Osteocyte (in vitro differentiated cells): ENCODE measurements at regions not wholly inside any gene's neighbourhood (a gene's known extent, or its start where the extent isn't known, plus 50 kb on each side); places are given as distances from the start of the nearest gene placed in this dataset.

ENCODE experiments used
- DNase-seq: peaks from one replicate; pipeline ENCODE4 v3.0.0; 2021; ENCODE audit warnings: mixed read lengths; ENCODE audit not compliant: unreplicated experiment; ENCODE audit errors: extremely low spot score
- H3K27ac Mint-ChIP-seq: one replicate; pipeline ENCODE4 v1.8.0; 2021; ENCODE audit warnings: mild to moderate bottlenecking, mixed read lengths; ENCODE audit not compliant: unreplicated experiment
- H3K27me3 Mint-ChIP-seq: one replicate; pipeline ENCODE4 v1.8.0; 2021; ENCODE audit warnings: mixed read lengths; ENCODE audit not compliant: unreplicated experiment
- H3K36me3 Mint-ChIP-seq: one replicate; pipeline ENCODE4 v1.8.0; 2021; ENCODE audit warnings: mixed read lengths; ENCODE audit not compliant: unreplicated experiment
- H3K4me1 Mint-ChIP-seq: one replicate; pipeline ENCODE4 v1.8.0; 2021; ENCODE audit warnings: mixed read lengths; ENCODE audit not compliant: unreplicated experiment
- H3K4me3 Mint-ChIP-seq: one replicate; pipeline ENCODE4 v1.8.0; 2021; ENCODE audit warnings: mild to moderate bottlenecking, moderate library complexity, mixed read lengths; ENCODE audit not compliant: unreplicated experiment
- H3K9me3 Mint-ChIP-seq: one replicate; pipeline ENCODE4 v1.8.0; 2021; ENCODE audit warnings: mixed read lengths; ENCODE audit not compliant: unreplicated experiment
- TF ChIP-seq, protein P1 (sequence below): fragments of 200-600 bp; sonication (generic); IDR thresholded peaks from 2 replicates; pipeline ENCODE4 v1.5.0; 2021; ENCODE audit warnings: antibody characterized with exemption, mild to moderate bottlenecking, moderate library complexity

DNA sequence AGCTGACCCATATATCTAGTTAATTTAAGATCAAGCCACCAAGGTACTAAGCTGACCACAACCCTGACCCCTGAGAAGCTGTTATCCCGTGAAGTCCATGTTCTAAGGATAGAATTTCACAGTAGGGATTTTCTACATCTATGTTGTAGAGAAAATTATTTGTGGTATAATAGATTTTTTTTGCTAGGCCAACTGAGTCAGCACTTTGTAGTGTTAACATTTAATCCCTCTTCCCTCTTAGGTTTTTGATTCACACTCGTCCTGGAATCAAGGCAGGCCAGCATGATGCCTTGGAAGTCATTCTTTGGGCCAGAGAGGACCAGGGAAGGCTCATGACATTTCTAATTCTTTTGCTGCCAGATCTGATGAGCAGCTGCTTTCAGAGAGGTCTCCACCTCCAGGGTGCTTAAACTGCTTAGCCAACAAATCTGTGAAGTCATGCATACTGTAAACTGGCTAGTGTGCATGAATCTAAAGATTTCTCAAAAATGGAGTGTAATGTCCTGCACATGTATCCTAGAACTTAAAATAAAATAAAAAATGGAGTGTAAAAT is 102.5 kb downstream of the RBM43 start:
- Mint-ChIP-seq H3K9me3 (peaks cover 8% of the 10 kb centered on the region), H3K27ac (no peak overlapping the region), H3K4me3 (no peak overlapping the region), H3K27me3 (peaks cover 20% of the 10 kb centered on the region), H3K4me1 (peaks cover 3% of the 10 kb centered on the region), H3K36me3 (no peaks in the 10 kb centered on the region)
- DNase-seq: no peak
- TF ChIP-seq, protein P1, sequence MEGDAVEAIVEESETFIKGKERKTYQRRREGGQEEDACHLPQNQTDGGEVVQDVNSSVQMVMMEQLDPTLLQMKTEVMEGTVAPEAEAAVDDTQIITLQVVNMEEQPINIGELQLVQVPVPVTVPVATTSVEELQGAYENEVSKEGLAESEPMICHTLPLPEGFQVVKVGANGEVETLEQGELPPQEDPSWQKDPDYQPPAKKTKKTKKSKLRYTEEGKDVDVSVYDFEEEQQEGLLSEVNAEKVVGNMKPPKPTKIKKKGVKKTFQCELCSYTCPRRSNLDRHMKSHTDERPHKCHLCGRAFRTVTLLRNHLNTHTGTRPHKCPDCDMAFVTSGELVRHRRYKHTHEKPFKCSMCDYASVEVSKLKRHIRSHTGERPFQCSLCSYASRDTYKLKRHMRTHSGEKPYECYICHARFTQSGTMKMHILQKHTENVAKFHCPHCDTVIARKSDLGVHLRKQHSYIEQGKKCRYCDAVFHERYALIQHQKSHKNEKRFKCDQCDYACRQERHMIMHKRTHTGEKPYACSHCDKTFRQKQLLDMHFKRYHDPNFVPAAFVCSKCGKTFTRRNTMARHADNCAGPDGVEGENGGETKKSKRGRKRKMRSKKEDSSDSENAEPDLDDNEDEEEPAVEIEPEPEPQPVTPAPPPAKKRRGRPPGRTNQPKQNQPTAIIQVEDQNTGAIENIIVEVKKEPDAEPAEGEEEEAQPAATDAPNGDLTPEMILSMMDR: no peak

DNA sequence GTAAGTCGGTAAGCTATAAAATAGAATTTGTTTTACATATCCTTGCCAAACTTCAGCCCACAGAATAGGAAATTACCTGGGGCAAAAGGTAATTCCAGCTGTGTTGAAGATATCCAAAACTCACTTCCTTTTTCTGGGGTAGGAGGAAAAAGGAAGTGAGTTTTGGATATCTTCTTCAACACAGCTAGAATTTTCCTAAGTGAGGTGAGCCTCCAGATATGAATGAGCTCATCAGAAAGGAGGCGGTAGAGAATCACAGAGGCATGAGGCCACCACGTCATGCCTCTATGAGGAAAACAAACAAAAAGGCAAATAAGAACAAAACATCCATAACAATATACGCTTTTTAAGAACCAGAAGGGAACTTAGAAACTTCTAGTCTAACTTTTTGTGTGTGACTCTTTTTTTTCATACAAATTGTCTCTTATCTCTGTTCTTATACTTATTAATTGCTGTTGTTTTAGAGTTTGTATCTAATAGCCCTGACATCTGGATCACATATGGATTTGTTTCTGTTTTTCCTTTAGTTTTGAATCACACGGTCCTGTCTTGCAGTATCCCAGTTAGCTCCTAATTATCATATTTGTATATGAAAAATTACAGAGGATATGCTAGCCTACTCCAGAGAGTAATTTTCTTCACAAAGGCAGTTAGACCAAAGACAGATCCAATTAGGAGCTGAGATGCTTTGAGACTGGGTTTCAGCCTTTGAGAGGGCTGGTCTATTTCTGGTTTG is 104.5 kb downstream of the RBM43 start:
- Mint-ChIP-seq H3K27me3 (peaks cover 20% of the 10 kb centered on the region), H3K9me3 (peaks cover 8% of the 10 kb centered on the region), H3K36me3 (no peaks in the 10 kb centered on the region), H3K27ac (no peak overlapping the region), H3K4me1 (peaks cover 3% of the 10 kb centered on the region), H3K4me3 (no peak overlapping the region)
- TF ChIP-seq, protein P1: no peak
- DNase-seq: no peak

DNA sequence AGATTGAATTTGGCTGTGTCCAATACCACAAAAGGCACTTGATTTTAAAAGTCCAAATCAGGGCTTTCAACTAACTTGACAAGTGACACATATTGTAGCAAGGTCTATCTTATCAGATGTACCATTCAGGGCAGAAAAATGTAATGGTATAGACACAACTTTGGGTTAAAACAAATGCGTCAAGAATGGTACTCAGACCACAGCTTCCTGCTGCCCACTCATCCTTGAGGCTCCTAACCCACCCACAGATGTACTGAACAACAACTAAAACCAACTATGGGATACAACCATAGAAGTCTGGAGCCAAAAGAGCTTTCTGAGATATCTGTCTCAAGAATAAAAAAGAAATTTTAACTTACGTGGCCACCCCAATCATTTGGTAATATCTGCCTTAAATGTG is 105.2 kb downstream of the RBM43 start:
- no peak for DNase-seq
- TF ChIP-seq, protein P1: no peak
- no peak overlapping the region for H3K27ac Mint-ChIP-seq
- H3K27me3 Mint-ChIP-seq: peaks cover 18% of the 10 kb centered on the region
- no peak overlapping the region for H3K4me3 Mint-ChIP-seq
- peaks cover 8% of the 10 kb centered on the region for H3K9me3 Mint-ChIP-seq
- H3K4me1 Mint-ChIP-seq: peaks cover 1% of the 10 kb centered on the region
- H3K36me3 Mint-ChIP-seq: no peaks in the 10 kb centered on the region

DNA sequence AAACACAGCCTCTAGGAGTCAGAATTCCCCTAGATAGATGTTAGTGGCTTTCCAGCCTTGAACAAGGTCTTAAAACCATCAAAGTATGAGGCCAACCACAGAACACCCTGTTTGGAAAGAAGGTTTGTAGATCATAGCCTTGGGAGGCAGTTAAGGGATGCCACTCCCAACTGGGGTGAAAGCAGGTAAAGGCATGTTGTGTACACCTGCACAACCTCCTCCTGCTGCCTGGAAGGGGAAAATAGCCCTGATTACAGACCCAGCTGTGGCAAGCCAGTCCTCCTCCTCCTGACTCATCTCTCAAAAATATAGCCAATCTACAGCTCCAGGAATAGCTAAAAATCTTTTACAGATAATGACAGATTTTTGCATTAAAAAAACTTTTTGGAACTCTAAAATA is 108.1 kb downstream of the RBM43 start:
- Mint-ChIP-seq H3K27ac (no peak overlapping the region), H3K36me3 (no peaks in the 10 kb centered on the region), H3K27me3 (peaks cover 15% of the 10 kb centered on the region), H3K4me1 (no peaks in the 10 kb centered on the region), H3K9me3 (peaks cover 8% of the 10 kb centered on the region), H3K4me3 (no peak overlapping the region)
- TF ChIP-seq, protein P1: no peak
- DNase-seq: no peak
